ENCODE measurements at regions not wholly inside any gene's neighbourhood (a gene's known extent, or its start where the extent isn't known, plus 50 kb on each side); places are given as distances from the start of the nearest gene placed in this dataset.
A peak's percentile ranks its signal among the peaks of the same experiment; 100 is the strongest.

GRCh38 chr6:90406142-90406794, 109.6 kb upstream of the BACH2 start:
- DNase-seq (ENCODE audit: extremely low read depth, low read depth, low spot score), result no peak

- no peak for DNase-seq (ENCODE audit: extremely low read depth, low read depth, low spot score)
Observed at GRCh38 chr6:90403489-90404381, 107.1 kb upstream of the BACH2 start.

GRCh38 chr6:90402831-90403192, 106.2 kb upstream of the BACH2 start:
- DNase-seq (ENCODE audit: extremely low read depth, low read depth, low spot score), result no peak

DNA sequence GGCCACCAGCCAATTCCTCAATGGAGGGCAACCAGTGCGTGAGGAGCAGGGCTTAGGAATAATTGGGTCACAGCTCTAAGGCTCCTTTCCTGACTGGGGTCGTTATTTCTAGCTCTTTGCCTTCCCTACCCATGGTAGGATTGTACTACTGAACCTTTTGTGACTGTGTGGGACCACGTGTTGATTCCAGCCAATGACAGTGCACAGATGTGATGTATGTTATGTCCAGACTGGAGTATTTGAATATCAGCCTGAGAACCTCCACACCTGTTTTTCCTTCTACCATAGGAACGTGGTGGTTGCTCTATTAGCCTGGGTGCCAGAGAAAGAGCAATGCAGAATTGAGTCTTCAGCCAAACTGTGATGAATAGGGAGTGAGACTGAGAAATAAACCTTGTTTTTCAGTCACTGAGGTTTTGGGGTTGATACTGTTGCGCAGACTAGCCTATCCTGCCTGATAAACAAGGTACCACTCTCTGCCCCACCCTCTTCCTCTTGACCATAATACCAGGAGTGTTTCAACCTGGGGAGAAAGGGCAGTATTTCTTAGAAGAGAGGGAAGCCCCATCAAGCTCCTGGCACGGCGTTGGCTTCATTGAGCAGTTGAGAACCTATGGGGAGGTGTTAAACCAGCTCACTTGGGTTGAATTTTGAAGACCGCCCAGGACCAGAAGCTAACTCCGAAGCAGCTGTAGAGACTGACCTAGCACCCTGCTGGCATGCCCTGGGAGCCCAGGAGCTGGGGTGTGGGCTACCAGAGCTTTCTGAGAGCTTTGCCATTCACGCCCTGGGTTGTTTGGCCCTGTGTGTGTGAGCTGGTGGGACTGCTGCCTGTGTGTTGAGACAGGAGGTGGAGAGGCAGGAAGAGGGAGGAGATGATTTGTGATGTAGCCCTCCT, 105.5 kb upstream of the BACH2 start:
- no peak for DNase-seq (ENCODE audit: extremely low read depth, low read depth, low spot score)

DNA sequence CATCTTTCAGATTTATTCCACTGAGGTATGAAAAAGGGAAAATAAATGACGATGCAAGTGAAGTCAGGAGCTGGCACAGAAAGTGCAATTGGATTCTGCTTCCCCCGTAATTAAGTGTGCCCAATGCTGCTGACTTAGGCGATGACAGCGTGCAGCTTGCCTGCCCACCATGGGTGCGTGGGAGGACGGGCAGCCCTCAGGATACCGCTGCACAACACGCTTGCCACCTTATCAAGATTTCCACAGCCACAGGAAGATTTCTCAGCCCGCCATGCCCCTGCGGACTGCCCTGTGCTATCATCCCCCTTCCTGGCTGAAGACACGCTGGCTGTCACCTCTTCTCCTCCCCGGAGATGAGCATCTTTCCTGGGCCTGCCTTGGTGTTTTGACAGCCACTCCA, 103.3 kb upstream of the BACH2 start:
- DNase-seq (ENCODE audit: extremely low read depth, low read depth, low spot score), result no peak

- peak; percentile 18 for DNase-seq (ENCODE audit: extremely low read depth, low read depth, low spot score)
Observed at GRCh38 chr6:90397929-90398674, 101.5 kb upstream of the BACH2 start.

DNA sequence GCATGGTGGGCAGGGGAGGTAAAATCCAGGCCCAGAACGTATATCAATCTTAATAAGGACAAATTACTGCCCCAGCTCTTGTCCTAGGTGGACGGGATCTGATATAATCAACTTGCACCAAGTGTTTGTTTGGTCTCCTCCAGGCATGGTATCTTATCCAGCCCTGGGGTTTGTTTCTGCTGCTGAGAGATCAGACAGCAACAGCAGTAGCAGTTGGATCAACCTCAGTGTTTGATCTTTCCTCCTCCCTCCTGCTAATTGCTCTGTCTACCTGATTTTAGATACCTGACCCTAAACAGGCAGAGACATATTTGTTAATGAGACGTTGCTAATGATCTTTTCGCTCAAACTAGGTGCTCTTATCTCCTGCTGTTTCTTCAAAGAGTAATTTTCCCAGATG, 100.4 kb upstream of the BACH2 start:
- DNase-seq (ENCODE audit: extremely low read depth, low read depth, low spot score), result no peak

DNA sequence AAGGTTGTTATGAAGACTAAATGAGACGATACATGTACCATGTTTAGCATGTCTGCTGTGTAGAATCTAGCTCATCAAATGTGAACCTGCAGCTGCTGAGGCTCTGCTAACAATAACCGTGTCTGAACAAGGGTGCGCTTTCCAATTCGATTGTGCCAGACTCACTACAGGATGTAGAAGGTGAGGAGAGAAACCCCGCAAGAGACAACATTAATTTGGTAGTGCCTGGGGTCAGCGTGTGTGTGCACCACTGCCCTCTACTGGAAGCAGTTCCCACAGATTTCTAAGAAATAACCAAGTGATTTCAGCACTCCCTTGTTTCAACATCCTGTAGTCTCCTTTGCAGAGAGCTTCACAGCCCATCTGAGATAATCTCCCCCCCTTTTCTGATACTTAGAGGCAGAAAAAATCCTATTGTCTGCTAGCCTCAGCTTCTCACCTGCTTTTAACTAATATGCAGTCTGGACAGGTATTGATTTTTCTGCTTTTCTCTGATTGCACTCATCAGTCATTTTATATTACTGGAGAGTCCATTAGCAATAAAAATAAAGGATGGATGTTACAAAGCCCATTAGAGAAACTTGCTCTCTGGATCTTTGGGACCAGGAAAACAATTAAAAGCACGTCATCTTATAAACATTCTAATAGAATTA, 96.7 kb upstream of the BACH2 start:
- DNase-seq (ENCODE audit: extremely low read depth, low read depth, low spot score), result no peak

DNA sequence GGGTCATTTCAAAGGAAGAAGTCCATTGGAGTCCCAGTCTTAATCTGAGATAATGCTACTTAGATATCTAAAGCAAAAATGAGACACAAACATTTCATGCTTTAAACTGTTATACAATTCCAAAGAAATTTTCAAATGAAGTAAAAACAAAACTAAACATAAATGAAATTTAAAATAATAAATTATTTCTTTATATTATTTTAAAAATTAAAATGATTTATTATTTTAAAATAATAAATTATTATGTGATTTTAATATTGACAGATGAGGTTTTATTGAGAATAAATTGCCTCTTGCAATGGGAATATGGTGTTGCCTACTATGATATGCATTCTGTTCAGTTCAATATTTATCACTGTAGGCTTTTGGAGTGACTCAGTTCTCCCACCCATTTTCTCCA, 93.7 kb upstream of the BACH2 start:
- no peak for DNase-seq (ENCODE audit: extremely low read depth, low read depth, low spot score)

DNA sequence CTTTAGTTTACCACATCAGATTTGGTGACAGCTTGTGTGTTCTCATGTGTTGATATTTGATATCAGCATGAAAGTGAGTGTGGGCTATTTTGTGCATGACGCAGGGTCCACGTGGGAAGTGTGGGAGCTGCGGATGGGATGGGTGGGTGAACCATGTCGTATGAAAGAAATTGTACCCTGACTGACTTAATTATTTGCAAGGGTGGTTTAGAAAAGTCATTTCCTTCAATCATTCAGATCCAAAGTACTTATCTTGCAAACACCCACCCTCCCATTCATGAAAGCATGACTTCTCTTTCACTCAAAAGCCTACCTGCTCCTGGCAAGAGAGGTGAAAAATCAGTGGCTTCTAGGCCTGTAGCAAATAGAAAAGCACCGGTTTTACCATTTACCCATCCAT, 91.8 kb upstream of the BACH2 start:
- no peak for DNase-seq (ENCODE audit: extremely low read depth, low read depth, low spot score)

- DNase-seq (ENCODE audit: extremely low read depth, low read depth, low spot score), result no peak
Observed at GRCh38 chr6:90387826-90388225, 91.2 kb upstream of the BACH2 start.

- no peak for DNase-seq (ENCODE audit: extremely low read depth, low read depth, low spot score)
Observed at GRCh38 chr6:90387383-90387775, 90.7 kb upstream of the BACH2 start.

GRCh38 chr6:90386399-90387382, 90.0 kb upstream of the BACH2 start:
- DNase-seq (ENCODE audit: extremely low read depth, low read depth, low spot score), result no peak

DNA sequence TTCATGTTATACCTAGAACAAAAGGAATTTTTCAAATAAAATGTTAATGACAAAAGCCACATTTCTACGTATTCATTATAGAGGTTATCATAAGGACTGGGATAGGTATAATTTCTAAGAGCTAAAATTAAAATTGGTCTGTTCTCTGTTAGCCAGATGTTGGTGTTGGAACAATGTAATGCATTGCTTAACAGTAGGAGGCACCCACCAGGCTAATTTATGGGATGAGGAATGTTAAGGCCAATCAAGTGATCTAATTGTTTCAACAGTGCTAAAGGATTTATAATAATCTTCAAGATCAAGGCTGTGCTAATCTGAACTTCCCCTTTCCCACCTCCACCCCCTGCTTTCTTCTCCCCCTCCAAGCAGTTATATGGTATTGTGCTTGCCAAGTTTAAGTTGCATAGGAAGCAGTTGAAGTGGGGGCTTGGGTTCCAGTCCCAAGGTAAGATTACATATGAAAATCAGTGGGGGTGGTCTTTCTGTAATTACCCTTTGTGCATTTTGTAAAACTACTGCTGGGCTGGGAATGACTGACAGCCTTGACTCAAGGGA, 89.2 kb upstream of the BACH2 start:
- no peak for DNase-seq (ENCODE audit: extremely low read depth, low read depth, low spot score)

- DNase-seq (ENCODE audit: extremely low read depth, low read depth, low spot score), result no peak
Observed at GRCh38 chr6:90384720-90385119, 88.1 kb upstream of the BACH2 start.

DNA sequence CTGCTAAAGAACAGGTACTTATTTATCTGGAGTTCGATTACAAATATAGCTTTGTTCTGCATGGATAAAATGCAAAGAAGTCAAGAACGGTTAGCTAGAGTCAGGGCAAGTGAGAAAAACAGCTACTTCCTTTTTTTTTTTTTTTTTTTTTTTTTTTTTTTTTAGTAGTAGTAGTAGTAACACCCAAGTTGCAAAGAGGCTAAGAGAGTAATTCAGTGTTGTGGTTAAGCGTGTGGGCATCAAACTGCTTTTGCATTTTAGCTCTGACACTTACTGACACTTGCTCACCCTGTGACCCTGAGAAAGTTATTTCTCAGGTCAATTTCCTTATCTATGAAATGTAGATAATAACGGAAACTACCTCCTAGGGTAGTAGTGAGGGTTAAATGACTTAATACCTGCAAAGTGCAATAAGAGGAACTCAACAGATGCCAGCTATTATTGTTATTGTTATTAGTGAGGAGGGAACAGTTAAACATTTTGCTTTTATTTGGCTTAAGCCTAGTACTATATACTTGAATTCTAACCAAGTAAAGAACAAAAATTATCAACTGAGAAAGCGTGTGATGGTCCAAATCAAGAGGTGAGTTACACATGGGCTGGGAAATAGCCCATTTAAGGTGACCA, 86.7 kb upstream of the BACH2 start:
- DNase-seq (ENCODE audit: extremely low read depth, low read depth, low spot score), result no peak

GRCh38 chr6:90382760-90383159, 86.1 kb upstream of the BACH2 start:
- DNase-seq (ENCODE audit: extremely low read depth, low read depth, low spot score), result no peak
